Stimulated activated CD8-positive, alpha-beta memory T cell treated with anti-CD3 and anti-CD28 coated beads, Interleukin-2, amount 100 ng/mL, for 1 hour (primary cell): ENCODE measurements at regions not wholly inside any gene's neighbourhood (a gene's known extent, or its start where the extent isn't known, plus 50 kb on each side); places are given as distances from the start of the nearest gene placed in this dataset.
"Not testable (repeated sequence)": the region's sequence is repeated elsewhere in the genome, so short reads cannot be mapped to it uniquely, and the experiment has no call there.

ENCODE experiments used
- DNase-seq, 2 donors: peaks; one replicate each; pipeline ENCODE4 v3.0.0-alpha.2; 2020; ENCODE audit warnings: low read depth in 2 of 2

DNA sequence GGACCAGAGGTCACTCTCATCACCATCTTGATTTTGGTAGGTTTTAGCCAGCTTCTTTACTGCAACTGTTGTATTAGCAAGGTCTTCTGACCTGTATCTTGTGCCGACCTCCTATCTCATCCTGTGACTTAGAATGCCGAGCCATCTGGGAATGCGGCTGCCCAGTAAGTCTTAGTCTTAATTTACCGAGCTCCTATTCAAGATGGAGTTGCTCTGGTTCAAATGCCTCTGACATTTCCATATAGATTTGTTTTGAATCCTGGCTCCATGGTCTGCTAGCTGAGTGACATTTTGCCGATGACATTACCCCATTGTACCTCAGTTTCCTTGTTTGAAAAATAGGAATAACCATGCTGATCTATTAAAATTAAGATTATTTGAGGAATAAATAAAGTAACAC is 193.9 kb upstream of the HMCN1 start:
- DNase-seq: no peak

DNA sequence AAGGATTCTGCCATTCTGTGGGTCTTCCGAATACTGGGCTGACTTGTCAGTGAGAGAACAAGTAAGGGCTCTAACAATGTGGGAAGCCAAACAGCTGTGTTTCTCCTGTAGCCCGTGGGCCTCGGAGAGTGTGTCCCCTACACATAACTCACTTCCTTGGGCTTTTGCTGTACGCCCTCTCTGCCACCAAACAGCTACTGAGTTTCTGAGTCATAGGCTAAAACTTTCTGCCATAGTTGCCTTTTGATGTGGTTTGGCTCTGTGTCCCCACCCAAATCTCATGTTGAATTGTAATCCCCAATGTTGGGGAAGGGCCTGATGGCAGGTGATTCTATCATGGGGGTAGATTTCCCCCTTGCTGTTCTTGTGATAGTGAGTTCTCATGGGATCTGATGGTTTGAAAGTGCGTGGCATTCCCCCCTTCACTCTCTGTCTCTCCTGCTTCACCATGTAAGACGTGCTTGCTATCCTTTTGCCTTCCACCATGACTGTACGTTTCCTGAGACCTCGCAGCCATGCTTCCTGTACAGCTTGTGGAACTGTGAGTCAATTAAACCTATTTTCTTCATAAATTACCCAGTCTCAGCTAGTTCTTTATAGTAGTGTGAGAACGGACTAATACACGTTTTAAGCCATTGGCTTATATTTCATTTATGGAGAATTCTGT is 194.8 kb upstream of the HMCN1 start:
- no peak for DNase-seq

- DNase-seq: not testable (repeated sequence)
These were observed 195.8 kb upstream of the HMCN1 start for GRCh38 chr1:185538309-185538898.

DNA sequence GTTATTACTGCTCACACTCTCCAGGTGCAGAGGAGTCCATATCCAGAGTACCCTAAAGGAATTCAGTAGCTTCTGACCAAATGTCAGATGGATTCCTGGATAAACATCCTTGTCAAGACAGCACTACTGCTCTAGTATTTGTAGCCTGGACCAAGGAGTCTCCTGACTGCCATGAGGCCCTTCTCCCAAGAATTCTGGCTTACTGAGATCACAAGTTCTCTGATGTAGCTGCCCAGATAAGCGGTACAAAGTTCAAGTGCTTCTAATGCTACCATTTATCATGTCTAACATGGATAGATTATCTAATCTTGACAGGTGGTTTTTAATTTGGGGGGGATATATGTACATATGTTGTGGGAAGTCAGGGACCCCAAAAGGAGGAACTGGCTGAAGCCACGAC is 196.6 kb upstream of the HMCN1 start:
- DNase-seq: no peak

DNA sequence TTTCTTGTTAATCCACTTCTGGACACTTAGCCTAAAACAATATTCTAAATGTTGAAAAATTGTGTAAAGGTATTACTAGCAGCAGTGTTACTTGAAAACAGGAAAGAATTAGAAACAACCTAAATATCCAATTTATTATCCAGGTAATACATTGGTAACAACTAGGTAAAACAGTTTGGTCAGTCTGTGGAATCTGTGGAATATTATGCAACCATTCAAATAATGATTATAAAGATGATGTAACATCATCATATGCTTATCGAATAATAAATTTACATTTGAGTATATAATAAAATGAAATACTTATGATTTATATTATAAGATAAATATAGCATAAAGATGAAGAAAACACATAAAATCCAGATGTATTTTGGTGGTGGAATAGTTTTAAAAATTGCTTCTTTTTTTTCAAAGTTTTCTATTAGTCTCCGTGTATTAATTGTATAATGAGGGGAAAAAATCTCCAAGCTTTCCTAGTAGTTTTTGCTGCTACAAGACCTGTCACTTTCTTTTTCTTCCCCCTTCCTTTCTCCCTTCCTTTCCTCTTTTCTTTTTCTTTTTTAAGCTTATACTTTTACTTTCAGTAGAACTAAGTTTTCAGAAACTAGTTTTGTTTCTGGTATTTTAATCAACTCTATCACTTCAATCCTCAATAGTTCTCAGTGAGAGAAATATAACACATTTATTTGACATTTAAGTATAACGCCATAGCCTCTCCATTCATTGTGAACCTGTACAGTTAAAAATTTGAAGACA is 197.8 kb upstream of the HMCN1 start:
- no peak for DNase-seq

DNA sequence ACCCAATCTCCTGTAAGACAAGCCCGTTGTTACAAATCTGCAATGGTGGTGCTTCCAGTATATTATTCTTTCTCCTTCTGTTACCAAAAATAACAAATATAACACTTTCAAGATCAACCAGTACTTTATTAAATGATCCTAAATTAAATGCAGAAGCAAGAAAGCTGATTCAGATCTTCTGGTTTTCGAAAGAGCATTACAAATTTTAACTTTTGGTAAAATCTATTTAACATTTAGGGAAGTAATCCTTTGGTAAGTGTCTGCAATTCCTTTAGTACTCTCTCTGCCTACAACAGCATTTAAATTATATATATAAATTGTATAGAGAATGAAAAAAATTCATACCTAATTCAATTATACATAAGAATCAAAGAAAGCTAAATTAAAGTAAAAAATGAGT is 198.6 kb upstream of the HMCN1 start:
- no peak for DNase-seq

- no peak for DNase-seq
These were observed 199.4 kb upstream of the HMCN1 start for GRCh38 chr1:185534801-185535200.

- no peak for DNase-seq
These were observed 200.6 kb upstream of the HMCN1 start for GRCh38 chr1:185533596-185533995.

DNA sequence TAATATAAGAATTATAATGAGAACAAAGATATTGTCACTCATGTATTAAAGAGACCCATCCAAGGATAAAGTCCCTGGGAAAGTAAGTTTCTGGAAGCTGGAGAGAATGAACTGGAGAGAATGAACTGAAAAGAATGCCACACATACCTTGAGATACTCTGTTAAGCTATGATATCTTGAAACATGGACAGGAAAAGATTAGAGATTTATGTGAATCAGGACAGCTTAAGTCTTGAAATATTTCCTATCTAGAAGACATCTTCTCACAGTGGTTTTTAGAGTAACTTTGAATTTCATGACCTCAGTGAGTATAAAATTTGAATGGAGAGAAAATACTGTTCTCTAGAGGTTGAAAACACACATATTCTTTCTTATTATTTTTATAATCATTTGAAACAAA is 201.3 kb upstream of the HMCN1 start:
- no peak for DNase-seq

- no peak for DNase-seq
These were observed 202.4 kb upstream of the HMCN1 start for GRCh38 chr1:185531838-185532237.

DNA sequence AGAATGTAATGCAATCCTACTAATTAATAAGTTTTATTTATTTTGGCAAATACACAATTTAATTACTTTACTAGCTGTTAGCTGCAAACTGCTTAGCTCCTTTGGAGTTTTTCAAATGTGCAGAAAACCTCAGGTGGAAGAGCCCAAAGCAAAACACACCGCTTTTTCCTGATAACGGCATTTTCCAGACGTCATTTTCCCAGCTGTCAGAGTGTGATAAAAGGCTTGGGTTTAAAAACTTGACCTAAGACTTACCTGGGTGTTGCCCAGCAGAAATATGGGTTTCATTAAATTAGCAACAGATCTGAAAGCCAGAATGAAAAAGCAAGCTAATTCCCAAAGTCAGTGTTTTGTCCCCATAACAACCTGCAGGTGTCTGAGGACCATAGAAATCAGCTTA is 204.0 kb upstream of the HMCN1 start:
- DNase-seq: no peak

- DNase-seq: no peak
These were observed 204.5 kb upstream of the HMCN1 start for GRCh38 chr1:185529673-185530072.

- DNase-seq: no peak
These were observed 206.0 kb upstream of the HMCN1 start for GRCh38 chr1:185528084-185528676.

- no peak for DNase-seq
These were observed 207.6 kb upstream of the HMCN1 start for GRCh38 chr1:185526344-185527307.

DNA sequence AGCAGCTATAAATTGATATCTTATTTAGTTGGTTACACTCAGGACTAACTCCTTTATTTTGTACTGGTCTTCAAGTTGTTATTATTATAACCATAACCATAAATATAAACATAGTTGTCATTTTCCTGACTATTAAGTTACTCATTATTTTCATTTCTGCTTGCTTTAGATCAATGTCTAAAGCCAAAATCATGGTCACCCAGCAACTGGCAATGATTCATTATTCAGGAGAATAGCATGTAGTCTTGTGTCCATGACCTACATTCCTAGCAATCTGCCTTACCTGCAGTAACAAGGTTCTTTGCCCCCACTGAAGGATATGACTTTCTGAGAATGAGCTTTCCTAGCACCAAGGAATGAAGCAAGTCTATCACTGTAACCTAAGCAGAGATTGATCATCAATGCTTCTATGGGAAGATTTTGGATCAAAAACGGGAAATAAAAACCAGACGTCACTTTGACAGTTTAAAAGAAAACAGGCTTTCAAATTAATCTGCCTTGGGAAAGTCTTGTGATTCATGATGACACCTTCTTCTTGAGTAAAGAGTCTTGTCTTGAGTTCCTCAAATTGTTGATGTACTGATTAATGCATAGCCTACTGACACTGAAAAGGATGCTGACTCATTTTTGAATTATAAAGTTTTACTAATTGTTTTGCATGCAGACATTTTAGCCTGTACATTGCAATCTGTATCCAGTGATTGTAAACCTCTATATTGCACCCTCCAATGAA is 203.3 kb upstream of the IVNS1ABP start:
- DNase-seq: no peak

DNA sequence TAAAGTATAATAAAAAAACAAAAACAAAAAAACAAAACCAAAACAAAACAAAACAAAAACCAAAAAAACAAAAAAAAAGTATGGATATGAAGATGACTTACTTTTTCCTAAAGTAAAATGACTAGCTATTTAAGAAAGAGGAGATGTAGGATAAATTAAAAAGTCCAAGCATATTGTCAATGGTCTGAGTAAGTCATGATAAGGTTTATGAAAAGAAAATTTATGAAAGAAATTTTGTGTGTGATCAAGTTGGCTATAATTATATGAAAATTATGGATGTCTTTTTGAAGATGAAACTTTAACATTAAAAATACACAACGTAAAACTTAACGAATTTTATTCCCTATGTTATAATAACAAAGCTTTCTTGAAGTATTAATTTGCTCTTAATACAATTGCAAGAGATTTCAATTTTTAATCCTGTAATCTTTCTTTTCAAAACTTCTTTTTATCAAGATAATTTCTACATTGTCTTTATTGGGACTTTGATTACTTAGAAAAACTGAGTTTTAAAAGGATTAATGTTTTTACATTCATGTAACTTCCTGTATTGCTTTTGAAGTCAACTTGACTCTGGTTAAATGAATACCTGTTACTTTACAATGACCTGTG is 200.9 kb upstream of the IVNS1ABP start:
- DNase-seq: no peak

DNA sequence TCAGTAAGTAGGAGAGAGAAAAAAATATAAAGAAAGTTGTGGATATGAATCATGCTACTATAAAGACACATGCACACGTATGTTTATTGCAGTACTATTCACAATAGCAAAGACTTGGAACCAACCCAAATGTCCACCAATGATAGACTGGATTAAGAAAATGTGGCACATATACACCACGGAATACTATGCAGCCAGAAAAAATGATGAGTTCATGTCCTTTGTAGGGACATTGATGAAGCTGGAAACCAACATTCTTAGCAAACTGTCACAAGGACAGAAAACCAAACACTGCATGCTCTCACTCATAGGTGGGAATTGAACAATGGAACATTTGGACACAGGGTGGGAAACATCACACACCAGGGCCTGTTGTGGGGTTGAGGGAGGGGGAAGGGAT is 200.3 kb upstream of the IVNS1ABP start:
- not testable (repeated sequence) for DNase-seq

DNA sequence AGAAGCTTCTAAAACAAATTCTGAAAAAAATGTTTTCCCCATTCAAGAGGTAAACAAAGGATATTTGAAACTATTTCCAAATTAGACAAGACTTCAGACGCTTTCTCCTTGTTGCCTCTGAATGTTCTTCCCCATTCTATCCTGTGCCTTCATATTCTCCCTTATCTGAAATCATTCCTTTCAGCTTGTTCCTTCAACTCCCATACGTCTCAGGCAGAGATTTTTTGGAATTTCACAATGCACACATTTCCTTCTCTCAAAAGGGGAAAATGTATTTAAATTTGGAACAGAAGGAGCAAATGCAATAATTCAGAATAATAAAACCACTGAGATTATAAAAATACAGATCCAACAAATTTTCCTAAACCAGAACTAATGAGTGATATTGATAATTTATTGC is 198.7 kb upstream of the IVNS1ABP start:
- no peak for DNase-seq

DNA sequence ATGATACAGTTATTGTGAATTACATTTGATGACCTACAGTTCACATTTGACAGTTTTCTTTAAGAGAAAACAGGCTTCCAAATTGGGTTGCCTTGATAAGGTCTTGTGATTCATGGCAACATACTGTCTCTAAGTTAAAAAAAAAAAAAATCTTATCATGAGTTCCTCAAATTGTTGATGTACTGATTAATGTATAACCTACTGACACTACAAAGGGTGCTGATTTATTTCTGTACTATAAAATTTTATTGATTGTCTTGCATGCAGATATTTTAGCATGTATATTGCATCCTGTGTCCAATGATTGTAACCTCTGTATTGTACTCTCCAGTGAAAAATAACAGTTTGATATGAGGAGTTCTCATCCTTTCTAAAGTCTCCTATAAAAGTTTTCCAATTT is 197.3 kb upstream of the IVNS1ABP start:
- no peak for DNase-seq

DNA sequence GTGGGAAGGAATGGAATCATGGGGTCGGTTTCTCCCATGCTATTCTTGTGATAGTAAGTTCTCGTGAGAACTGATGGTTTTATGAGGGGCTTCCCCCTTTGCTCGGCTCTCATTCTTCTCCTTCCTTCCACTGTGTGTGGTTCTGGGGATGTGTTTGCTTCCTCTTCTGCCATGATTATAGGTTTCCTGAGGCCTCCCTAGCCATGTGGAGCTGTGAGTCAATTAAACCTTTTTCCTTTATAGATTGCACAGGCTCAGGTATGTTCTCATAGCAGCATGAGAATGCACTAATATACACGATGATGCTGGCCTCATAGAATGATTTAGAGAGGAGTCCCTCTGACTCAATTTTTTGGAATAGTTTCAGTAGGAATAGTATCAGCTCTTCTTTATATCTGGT is 195.4 kb upstream of the IVNS1ABP start:
- DNase-seq: no peak

DNA sequence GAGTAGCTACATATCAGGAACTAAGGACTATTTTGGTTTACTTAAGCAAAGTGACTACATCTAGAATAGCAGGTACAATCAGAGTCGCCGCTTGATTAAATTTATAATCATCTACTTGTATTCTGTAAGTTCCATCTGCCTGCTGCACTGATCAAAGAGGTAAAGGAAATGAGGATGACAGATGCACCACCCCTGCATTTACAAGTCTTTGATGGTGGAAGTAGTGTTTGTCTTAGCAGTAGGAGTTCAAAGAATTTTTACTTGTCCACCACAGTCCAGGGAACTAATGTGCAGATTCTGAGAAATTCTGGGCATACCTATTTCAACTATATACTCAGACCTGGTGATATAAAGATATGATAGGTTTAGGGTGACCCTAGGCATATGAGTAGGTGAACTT is 184.1 kb upstream of the IVNS1ABP start:
- no peak for DNase-seq
